NCI-H1694 (cell line): ENCODE measurements at regions not wholly inside any gene's neighbourhood (a gene's known extent, or its start where the extent isn't known, plus 50 kb on each side); places are given as distances from the start of the nearest gene placed in this dataset.

Source experiments
- DNase-seq: peaks from one replicate; lab custom pipeline; 2025; lab: John Stamatoyannopoulos, UW

- DNase-seq, result no peak
These were observed 550.2 kb downstream of the LMO4 start for GRCh38 chr1:87878873-87879272.

DNA sequence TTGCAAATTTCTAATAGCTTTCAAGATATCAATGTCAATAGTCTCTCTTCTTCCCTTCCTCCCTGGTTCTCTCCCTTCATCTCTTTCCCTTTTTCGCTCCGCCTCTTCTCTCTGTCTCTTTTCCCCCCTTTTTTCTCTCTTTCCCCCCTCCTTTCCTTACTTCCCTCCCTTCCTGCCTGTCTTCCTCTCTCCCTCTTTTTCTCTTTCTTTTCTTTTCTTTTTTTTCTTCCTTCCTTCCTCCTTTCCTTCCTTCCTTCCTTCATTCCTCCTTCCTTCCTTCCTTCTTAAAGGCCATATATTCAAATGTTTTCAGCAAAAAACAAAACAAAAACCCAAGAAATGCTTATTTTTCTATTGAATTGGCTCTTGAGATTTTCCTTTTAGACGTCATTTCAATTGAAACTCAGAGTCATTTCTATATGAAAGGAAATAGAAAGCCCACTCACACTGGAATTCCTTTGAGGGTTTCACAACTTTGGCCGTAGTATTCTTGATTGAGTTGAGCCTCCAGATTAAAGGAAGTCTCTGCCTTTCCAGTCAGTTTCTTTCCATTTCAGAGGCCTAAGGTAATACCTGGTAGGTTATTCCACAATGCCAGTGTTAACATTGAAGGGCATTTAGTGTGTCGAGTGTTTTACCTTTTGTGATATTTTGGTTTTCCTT, 551.5 kb downstream of the LMO4 start:
- DNase-seq, result no peak

- DNase-seq, result no peak
These were observed 552.1 kb downstream of the LMO4 start for GRCh38 chr1:87880764-87881163.

DNA sequence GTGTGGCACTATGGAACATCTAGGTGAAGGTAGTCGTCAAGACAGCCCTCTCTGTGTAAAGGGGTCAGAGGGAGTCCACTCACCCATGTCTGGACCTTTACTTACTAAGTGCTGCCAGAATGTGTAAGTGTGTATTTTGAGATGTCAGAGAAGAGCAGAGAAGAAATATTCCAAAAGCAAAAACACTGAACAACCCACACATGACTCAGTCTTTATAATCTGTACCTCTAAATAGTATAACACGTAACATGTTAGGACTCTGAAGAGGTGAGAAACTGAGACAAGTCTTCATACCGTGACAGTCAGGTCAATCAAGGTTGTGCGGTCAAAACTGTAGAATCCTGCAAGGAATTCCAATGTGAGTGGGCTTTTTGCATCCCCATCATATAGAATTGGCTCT, 555.2 kb downstream of the LMO4 start:
- DNase-seq, result no peak

GRCh38 chr1:87884581-87884980, 555.9 kb downstream of the LMO4 start:
- DNase-seq, result no peak

- no peak for DNase-seq
These were observed 556.8 kb downstream of the LMO4 start for GRCh38 chr1:87885278-87886025.

GRCh38 chr1:87887100-87887499, 558.4 kb downstream of the LMO4 start:
- no peak for DNase-seq

DNA sequence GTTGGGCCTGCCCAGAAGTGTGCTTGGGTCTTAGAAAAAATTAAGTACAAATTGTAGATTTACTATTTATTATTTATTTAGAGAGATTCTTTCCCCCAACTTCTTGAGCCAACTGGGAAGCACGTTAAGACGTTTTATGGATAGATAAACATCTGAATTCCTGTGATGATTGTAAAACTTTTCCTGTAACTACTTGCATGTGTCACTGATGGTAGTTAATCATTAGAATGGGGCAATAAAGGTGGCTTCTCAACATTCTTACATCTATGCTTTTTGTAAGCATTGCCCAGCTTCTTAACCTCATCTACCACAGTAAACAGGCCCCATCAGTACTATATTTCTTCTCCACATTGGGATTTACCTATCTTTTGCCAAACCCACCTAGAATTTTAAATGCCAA, 559.8 kb downstream of the LMO4 start:
- no peak for DNase-seq

DNA sequence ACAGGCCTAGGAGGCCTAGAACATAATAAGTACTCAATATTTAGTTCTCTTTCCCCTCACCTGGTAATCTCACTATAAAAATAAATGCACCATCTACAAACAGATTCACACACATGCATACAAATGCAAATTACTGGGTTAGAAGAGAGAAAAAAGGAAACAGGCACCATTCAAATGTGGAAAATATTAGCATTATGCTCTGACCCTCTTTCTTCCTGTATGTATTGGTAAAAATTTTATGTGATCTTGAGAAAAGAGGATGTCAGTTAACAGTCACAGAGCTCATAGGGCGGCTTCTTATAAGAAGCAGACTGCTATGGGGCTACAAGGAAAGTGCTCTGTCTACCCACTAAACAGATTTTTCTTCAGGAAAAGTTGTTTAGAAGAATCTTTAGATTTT, 565.4 kb downstream of the LMO4 start:
- DNase-seq, result no peak

DNA sequence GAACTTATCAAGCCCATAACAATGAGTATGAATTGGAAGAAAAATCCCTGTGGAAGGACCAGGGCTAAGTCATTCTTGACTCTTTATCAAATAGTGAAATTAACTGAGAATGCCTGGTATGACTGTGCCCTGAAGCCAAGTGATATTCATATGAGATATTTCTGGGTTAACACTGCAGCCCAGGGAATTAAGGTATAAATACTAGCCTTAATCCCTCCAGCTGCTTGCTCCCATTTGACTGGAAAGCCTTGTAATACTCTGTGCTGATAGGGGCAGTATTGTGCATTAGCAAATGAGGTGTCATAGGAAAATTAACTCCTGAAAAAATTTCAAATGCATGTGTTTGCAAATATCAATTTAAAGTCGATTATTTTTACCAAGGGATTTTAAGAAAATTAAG, 568.8 kb downstream of the LMO4 start:
- DNase-seq, result no peak

- DNase-seq, result no peak
These were observed 569.8 kb downstream of the LMO4 start for GRCh38 chr1:87898431-87898830.

DNA sequence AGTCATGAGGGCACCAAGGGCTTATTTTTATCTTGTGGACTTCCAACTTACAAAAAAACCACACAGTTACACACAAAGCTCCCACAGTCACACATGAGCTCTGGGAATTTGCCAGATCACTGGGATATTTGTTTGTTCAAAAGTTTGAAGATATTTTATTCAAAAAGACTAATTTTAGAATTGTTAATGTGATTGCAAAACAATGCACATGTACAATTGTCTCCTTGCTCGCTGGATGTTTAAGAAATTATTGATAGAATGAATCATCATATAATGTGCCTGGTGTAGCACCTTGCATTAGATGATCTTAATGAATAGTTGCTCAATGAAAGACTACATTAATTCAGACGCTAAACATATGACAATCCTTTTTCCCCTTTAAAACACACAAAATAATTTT, 570.3 kb downstream of the LMO4 start:
- DNase-seq, result no peak

- DNase-seq, result no peak
These were observed 571.1 kb downstream of the LMO4 start for GRCh38 chr1:87899746-87900145.

- DNase-seq, result no peak
These were observed 574.1 kb downstream of the LMO4 start for GRCh38 chr1:87902830-87903229.

DNA sequence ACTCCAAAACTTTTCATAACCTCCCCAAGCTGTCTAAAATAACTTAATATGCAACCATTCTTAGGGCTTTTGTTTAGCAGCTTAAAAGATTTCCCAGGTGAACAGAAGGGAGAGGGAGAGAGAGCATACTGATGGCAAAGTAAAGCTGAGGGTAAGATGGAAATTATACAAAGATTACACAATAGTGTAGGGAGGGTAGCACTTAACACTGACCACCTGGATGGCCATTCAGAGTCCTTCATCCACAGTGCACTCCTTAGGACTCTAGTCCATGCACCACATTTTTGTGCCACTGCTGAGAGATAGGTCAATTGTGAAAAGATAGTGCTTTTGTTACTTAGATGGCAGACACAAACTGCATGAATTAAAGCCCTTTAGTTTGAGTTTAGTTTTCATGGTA, 574.6 kb downstream of the LMO4 start:
- no peak for DNase-seq

DNA sequence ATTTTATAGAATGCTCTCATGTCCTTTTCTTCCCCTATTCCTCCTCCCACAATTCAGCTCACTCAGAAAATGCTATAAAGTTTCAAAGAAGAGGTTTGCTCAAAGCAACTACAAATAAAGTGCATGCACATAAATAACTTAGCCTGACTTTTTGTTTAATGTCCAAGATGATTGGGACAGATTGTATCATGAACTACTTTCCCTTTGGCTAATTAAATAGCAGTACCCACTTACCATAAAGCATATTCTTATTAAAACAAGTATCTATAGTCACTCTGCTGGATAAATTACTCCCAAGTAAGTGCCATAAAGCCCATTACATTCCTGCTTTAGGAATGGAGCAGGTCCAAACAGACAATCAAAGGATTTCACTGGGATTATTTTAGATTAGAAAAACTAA, 576.0 kb downstream of the LMO4 start:
- no peak for DNase-seq

DNA sequence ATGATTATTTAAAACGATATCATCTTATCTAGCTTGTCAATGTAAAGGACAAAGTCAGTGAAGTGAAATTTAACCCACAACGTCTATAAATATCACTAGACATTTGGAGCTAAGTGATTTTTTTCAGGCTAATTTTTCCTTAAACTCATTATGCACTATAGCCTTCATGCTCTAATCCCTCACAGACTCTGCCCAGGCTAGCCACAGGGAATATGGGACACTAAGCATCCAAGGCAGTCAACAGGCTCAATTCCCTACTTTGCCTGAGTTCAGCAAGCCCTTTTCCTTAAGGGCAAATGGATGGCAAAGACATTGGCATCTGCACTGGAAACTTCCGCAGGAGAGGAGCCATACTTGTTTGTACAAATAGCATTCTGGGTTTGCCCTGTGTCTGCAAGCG, 577.0 kb downstream of the LMO4 start:
- DNase-seq, result no peak

DNA sequence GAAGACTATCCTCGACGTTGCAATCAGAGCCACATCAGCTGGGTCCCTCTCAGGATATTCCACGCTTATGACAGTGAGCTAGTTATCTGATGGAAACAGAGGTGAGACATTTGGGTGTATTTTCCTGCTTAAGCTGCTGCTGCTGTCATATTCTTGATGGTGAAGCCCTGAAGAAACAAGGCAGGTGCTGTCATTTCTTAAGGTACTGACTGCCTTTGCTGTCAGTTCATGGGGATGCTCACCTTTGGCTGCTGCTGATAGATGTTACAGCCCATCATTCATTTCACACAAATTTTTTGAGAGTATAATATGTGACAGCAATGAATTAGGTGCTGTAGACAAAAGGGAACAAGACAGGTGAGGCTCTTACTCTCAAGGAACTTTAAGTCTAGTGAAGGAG, 577.4 kb downstream of the LMO4 start:
- DNase-seq, result no peak

DNA sequence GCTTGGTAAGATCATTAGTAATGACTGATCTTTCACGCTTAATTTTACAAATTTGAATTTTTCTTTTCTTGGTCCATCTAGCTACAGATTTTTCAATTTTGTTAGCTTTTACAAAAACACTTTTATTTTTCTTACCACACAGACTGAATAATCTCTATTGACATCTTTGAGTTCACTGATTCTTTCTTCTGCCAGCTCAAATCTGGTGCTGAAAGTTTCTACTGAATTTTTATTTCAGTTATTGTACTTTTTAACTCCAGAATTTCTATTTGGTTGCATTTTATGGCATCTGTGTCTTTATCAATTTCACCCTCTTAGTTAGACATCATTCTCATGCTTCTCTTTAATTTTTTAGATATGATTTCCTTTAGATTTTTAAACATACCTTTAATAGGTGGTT, 584.7 kb downstream of the LMO4 start:
- DNase-seq, result no peak

DNA sequence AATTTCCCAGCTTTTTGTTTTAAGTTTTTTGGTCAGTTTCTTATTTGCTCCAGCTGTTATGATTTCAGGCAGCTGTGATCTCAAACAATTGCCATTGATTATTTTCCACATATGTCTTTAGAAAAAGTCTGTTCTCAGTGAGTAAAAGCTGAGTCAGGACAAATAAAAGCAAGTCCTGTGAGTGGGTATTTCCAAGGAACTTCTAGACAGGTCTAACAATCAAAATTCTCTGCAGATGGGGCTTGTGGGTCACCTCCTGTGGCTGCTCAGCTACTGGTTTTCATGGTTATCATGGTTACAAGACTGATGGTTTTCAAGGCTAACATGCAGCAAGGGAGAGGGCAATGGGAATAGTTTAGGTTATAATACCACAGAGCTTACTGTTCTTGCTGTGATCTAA, 585.7 kb downstream of the LMO4 start:
- DNase-seq, result no peak

- DNase-seq, result no peak
These were observed 587.1 kb downstream of the LMO4 start for GRCh38 chr1:87915771-87916170.

- DNase-seq, result no peak
These were observed 588.3 kb downstream of the LMO4 start for GRCh38 chr1:87916965-87917364.

DNA sequence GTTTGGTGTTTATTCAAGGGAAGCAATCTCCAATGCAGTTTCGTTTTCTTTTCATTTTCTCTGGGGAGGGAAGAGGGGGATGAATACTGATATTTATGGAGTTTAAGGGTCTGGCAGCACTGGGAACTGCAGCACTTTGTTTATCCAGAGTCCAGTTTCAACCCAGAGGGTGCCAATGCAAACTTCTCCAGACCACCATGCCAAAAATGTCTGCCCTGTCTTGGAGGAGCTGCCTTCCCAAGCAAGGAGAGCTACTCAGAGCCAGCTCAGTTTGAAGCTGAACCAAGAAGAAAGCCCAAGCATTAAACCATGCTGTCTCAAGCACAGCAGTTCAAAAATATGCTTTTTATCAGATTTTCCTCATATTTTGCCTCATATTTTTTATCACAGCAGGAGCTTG, 589.7 kb downstream of the LMO4 start:
- no peak for DNase-seq

DNA sequence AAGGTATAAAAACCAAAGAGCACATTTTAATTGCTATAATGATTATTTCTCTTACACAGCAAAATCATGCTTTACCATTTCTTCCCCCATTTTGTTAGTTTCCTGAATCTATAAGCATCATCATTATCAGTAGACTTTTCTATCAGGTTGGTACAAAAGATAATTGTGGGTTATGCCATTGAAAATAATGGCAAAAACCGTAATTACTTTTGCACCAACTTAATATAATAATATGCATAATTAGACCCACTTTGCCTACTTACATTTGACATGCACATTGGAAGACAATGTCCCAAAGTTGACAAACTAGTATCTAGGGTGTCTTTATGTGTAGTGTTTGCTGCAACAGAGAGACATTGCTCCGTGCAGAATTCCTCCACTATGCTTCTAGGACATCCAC, 594.2 kb downstream of the LMO4 start:
- DNase-seq, result no peak
